LNCAP (cell line): ENCODE measurements at regions not wholly inside any gene's neighbourhood (a gene's known extent, or its start where the extent isn't known, plus 50 kb on each side); places are given as distances from the start of the nearest gene placed in this dataset.

ENCODE experiments used
- CTCF ChIP-seq: fragments of 450-650 bp; IDR thresholded peaks from 2 replicates; pipeline ENCODE4 v1.5.1; 2017; ENCODE audit warnings: mild to moderate bottlenecking

- no peak for TF ChIP-seq CTCF
Observed at GRCh38 chr14:84253326-84253725, 1276.6 kb upstream of the FLRT2 start.

GRCh38 chr14:84254290-84254689 lies 1275.7 kb upstream of the FLRT2 start:
- TF ChIP-seq CTCF: no peak

- TF ChIP-seq CTCF: no peak
Observed at GRCh38 chr14:84262932-84263331, 1267.0 kb upstream of the FLRT2 start.

GRCh38 chr14:84272290-84272721 lies 1257.6 kb upstream of the FLRT2 start:
- TF ChIP-seq CTCF: no peak

GRCh38 chr14:84273181-84273580 lies 1256.8 kb upstream of the FLRT2 start:
- TF ChIP-seq CTCF: no peak

- TF ChIP-seq CTCF: no peak
Observed at GRCh38 chr14:84282618-84283017, 1247.3 kb upstream of the FLRT2 start.

- no peak for TF ChIP-seq CTCF
Observed at GRCh38 chr14:84288781-84289180, 1241.2 kb upstream of the FLRT2 start.

- no peak for TF ChIP-seq CTCF
Observed at GRCh38 chr14:84298663-84299195, 1231.2 kb upstream of the FLRT2 start.
